ENCODE measurements at regions not wholly inside any gene's neighbourhood (a gene's known extent, or its start where the extent isn't known, plus 50 kb on each side); places are given as distances from the start of the nearest gene placed in this dataset.

- no peak for TF ChIP-seq GTF2I (CRISPR knock-in tag; conservative IDR thresholded peaks at IDR 0.05)
These were observed 175.0 kb upstream of the ARHGEF9 start (continued) for GRCh38 chrX:63959975-63960374.

GRCh38 chrX:63958134-63958865, 173.3 kb upstream of the ARHGEF9 start:
- TF ChIP-seq ZNF317 (CRISPR knock-in tag; IDR thresholded peaks at IDR 0.05; ENCODE audit: borderline replicate concordance, low read depth): no peak
- TF ChIP-seq ATF2 (CRISPR knock-in tag; IDR thresholded peaks at IDR 0.05; ENCODE audit: borderline replicate concordance, low read depth): no peak
- TF ChIP-seq IRF1 (CRISPR knock-in tag; IDR thresholded peaks at IDR 0.05): no peak
- TF ChIP-seq ARID4B (CRISPR knock-in tag; IDR thresholded peaks at IDR 0.05; ENCODE audit: borderline replicate concordance): no peak
- TF ChIP-seq ZNF423 (CRISPR knock-in tag; IDR thresholded peaks at IDR 0.05): no peak
- TF ChIP-seq HMGA2 (CRISPR knock-in tag; IDR thresholded peaks at IDR 0.05): no peak
- no peak for TF ChIP-seq ZNF512 (CRISPR knock-in tag; IDR thresholded peaks at IDR 0.05; ENCODE audit: borderline replicate concordance)
- TF ChIP-seq MXD4 (CRISPR knock-in tag; IDR thresholded peaks at IDR 0.05; ENCODE audit: borderline replicate concordance): no peak
- Mint-ChIP-seq H3K27me3 (ENCODE audit: low read depth) (no peaks in the 10 kb centered on the region), H3K27ac (no peak overlapping the region), H3K4me1 (peaks cover 26% of the 10 kb centered on the region), H3K9me3 (peaks cover 12% of the 10 kb centered on the region), H3K36me3 (peaks cover 3% of the 10 kb centered on the region), H3K4me3 (no peak overlapping the region)
- POLR2A ChIA-PET: no interaction called here
- CTCF ChIA-PET: no interaction called here
- ATAC-seq: no peak
- DNase-seq (ENCODE audit: low spot score): no peak

- Mint-ChIP-seq H3K4me3 (no peak overlapping the region), H3K36me3 (no peaks in the 10 kb centered on the region), H3K27ac (no peak overlapping the region), H3K27me3 (ENCODE audit: low read depth) (no peaks in the 10 kb centered on the region; the same call in none of the 2 replicates), H3K9me3 (0 out of 2 replicates have a peak, but pooled peaks cover 3% of the 10 kb centered on the region), H3K4me1 (peaks cover 21% of the 10 kb centered on the region)
- TF ChIP-seq ATF6 (CRISPR knock-in tag; IDR thresholded peaks at IDR 0.05): no peak
- no peak for TF ChIP-seq JAZF1 (CRISPR knock-in tag; IDR thresholded peaks at IDR 0.05)
- TF ChIP-seq MYBL2 (CRISPR knock-in tag; IDR thresholded peaks at IDR 0.05): no peak
- TF ChIP-seq ZNF671 (CRISPR knock-in tag; IDR thresholded peaks at IDR 0.05): no peak
- no peak for TF ChIP-seq SMAD3 (CRISPR knock-in tag; IDR thresholded peaks at IDR 0.05; ENCODE audit: borderline replicate concordance)
- TF ChIP-seq TEAD4 (CRISPR knock-in tag; IDR thresholded peaks at IDR 0.05): no peak
- TF ChIP-seq ZNF532 (CRISPR knock-in tag; IDR thresholded peaks at IDR 0.05; ENCODE audit: borderline replicate concordance): no peak
- no peak for TF ChIP-seq GABPB1 (CRISPR knock-in tag; IDR thresholded peaks at IDR 0.05)
- no peak for DNase-seq (ENCODE audit: low spot score)
- ATAC-seq: no peak
- POLR2A ChIA-PET: no interaction called here
- CTCF ChIA-PET: no interaction called here
These were observed 150.8 kb upstream of the ARHGEF9 start for GRCh38 chrX:63935835-63936234.

Data from WTC11 (cell line).